ENCODE measurements at regions not wholly inside any gene's neighbourhood (a gene's known extent, or its start where the extent isn't known, plus 50 kb on each side); places are given as distances from the start of the nearest gene placed in this dataset.

DNA sequence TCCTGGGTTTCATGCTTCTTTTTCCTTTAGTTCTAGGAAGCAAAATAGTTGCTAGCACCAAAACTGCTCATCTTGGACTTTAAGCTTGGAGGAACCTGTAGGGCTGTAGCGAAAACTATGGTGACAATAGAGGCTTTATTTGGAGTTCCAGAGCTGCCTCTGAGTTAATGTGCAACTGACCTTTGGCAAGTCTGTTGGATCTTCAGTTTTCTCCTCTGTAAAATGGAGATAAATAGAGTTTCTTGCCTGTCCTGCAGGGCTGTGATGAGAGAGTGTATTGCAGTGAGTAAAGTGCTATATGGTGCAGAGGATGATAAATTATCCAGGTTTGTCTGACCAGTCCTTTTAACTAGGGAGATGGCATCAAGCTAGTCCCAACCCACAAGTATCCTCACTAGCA lies 417.0 kb downstream of the MAN2A1 start:
- DNase-seq (ENCODE audit: low spot score), result no peak
- H2AFZ ChIP-seq, result no peak overlapping the region
- TF ChIP-seq EZH2phosphoT487 (IDR thresholded peaks at IDR 0.05; ENCODE audit: low read depth, severe bottlenecking, unreplicated experiment), result no peak
- TF ChIP-seq EZH2 (IDR thresholded peaks at IDR 0.05; ENCODE audit: borderline replicate concordance), result no peak
- TF ChIP-seq, protein P1, sequence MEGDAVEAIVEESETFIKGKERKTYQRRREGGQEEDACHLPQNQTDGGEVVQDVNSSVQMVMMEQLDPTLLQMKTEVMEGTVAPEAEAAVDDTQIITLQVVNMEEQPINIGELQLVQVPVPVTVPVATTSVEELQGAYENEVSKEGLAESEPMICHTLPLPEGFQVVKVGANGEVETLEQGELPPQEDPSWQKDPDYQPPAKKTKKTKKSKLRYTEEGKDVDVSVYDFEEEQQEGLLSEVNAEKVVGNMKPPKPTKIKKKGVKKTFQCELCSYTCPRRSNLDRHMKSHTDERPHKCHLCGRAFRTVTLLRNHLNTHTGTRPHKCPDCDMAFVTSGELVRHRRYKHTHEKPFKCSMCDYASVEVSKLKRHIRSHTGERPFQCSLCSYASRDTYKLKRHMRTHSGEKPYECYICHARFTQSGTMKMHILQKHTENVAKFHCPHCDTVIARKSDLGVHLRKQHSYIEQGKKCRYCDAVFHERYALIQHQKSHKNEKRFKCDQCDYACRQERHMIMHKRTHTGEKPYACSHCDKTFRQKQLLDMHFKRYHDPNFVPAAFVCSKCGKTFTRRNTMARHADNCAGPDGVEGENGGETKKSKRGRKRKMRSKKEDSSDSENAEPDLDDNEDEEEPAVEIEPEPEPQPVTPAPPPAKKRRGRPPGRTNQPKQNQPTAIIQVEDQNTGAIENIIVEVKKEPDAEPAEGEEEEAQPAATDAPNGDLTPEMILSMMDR (IDR thresholded peaks at IDR 0.05; ENCODE audit: poor library complexity), result no peak
- no peaks in the 10 kb centered on the region for H4K20me1 ChIP-seq (ENCODE audit: insufficient read depth, poor library complexity, severe bottlenecking)
- H3K27ac ChIP-seq, result no peak overlapping the region
- no peaks in the 10 kb centered on the region for H3K79me2 ChIP-seq
- no peaks in the 10 kb centered on the region for H3K27me3 ChIP-seq
- H3K9me2 ChIP-seq (replicated peaks; ENCODE audit: insufficient read depth), result no peaks in the 10 kb centered on the region
- peaks cover 14% of the 10 kb centered on the region for H3K4me1 ChIP-seq (ENCODE audit: insufficient read depth)
- 59% methylated on average over 1 of the region's 1 CpG for WGBS (ENCODE audit: low lambda C conversion rate, missing lambda C conversion rate)
- H3K4me3 ChIP-seq, result no peak overlapping the region
- no peaks in the 10 kb centered on the region for H3K9me3 ChIP-seq (ENCODE audit: low read depth)
- H3K4me2 ChIP-seq, result peak overlapping the region; percentile 24
- H3K36me3 ChIP-seq (replicated peaks; ENCODE audit: insufficient read depth, low read depth), result no peaks in the 10 kb centered on the region

DNA sequence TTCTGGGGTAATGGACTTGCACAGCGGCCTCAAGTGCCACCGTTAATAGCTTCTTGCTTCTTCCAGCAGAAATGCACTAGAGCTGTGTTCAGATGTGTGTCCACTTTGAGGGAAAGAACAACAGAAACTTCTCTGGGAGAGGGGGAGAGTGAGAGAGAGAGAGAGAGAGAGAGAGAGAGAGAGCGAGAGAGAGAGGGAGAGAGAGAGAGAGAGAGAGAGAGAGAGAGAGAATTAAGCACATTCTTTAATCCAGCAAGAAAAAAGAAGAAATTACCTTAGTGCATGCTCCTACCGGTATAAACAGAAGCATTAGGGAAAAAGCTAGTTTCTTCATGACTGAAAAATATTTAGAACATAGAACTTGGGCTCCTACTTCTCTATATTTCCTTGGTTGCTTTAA lies 418.8 kb downstream of the MAN2A1 start:
- Histone ChIP-seq H2AFZ (no peak overlapping the region), H3K79me2 (no peaks in the 10 kb centered on the region), H3K9me2 (replicated peaks; ENCODE audit: insufficient read depth) (no peaks in the 10 kb centered on the region), H3K27me3 (no peaks in the 10 kb centered on the region), H3K36me3 (replicated peaks; ENCODE audit: insufficient read depth, low read depth) (no peaks in the 10 kb centered on the region), H3K4me3 (no peak overlapping the region), H3K4me1 (ENCODE audit: insufficient read depth) (peaks cover 14% of the 10 kb centered on the region), H3K4me2 (no peak overlapping the region), H4K20me1 (ENCODE audit: insufficient read depth, poor library complexity, severe bottlenecking) (no peaks in the 10 kb centered on the region), H3K9me3 (ENCODE audit: low read depth) (no peaks in the 10 kb centered on the region), H3K27ac (no peak overlapping the region)
- 86% methylated on average over 3 of the region's 4 CpGs for WGBS (ENCODE audit: low lambda C conversion rate, missing lambda C conversion rate)
- TF ChIP-seq, protein P1 (IDR thresholded peaks at IDR 0.05; ENCODE audit: poor library complexity), result no peak
- TF ChIP-seq EZH2 (IDR thresholded peaks at IDR 0.05; ENCODE audit: borderline replicate concordance) (no peak), EZH2phosphoT487 (IDR thresholded peaks at IDR 0.05; ENCODE audit: low read depth, severe bottlenecking, unreplicated experiment) (no peak)
- no peak for DNase-seq (ENCODE audit: low spot score)

GRCh38 chr5:110109667-110110066 lies 419.9 kb downstream of the MAN2A1 start:
- WGBS (ENCODE audit: low lambda C conversion rate, missing lambda C conversion rate), result 71% methylated on average over 3 of the region's 3 CpGs
- no peak for DNase-seq (ENCODE audit: low spot score)
- no peak overlapping the region for H3K4me3 ChIP-seq
- H3K27ac ChIP-seq, result no peak overlapping the region
- TF ChIP-seq EZH2 (IDR thresholded peaks at IDR 0.05; ENCODE audit: borderline replicate concordance) (no peak), EZH2phosphoT487 (IDR thresholded peaks at IDR 0.05; ENCODE audit: low read depth, severe bottlenecking, unreplicated experiment) (no peak)
- TF ChIP-seq, protein P1 (IDR thresholded peaks at IDR 0.05; ENCODE audit: poor library complexity), result no peak
- H3K27me3 ChIP-seq, result no peaks in the 10 kb centered on the region
- no peaks in the 10 kb centered on the region for H3K79me2 ChIP-seq
- H3K4me2 ChIP-seq, result no peak overlapping the region
- no peaks in the 10 kb centered on the region for H3K9me3 ChIP-seq (ENCODE audit: low read depth)
- no peaks in the 10 kb centered on the region for H4K20me1 ChIP-seq (ENCODE audit: insufficient read depth, poor library complexity, severe bottlenecking)
- H3K4me1 ChIP-seq (ENCODE audit: insufficient read depth), result peaks cover 13% of the 10 kb centered on the region
- peak overlapping the region; percentile 7 for H2AFZ ChIP-seq
- no peaks in the 10 kb centered on the region for H3K36me3 ChIP-seq (replicated peaks; ENCODE audit: insufficient read depth, low read depth)
- H3K9me2 ChIP-seq (replicated peaks; ENCODE audit: insufficient read depth), result no peaks in the 10 kb centered on the region

- Histone ChIP-seq H3K27ac (no peak overlapping the region), H4K20me1 (ENCODE audit: insufficient read depth, poor library complexity, severe bottlenecking) (no peaks in the 10 kb centered on the region), H3K36me3 (replicated peaks; ENCODE audit: insufficient read depth, low read depth) (no peaks in the 10 kb centered on the region), H3K4me3 (no peak overlapping the region), H3K27me3 (no peaks in the 10 kb centered on the region), H3K9me3 (ENCODE audit: low read depth) (no peaks in the 10 kb centered on the region), H2AFZ (no peak overlapping the region), H3K79me2 (no peaks in the 10 kb centered on the region), H3K9me2 (replicated peaks; ENCODE audit: insufficient read depth) (no peaks in the 10 kb centered on the region), H3K4me1 (ENCODE audit: insufficient read depth) (no peaks in the 10 kb centered on the region), H3K4me2 (no peak overlapping the region)
- TF ChIP-seq EZH2 (IDR thresholded peaks at IDR 0.05; ENCODE audit: borderline replicate concordance), result no peak
- TF ChIP-seq EZH2phosphoT487 (IDR thresholded peaks at IDR 0.05; ENCODE audit: low read depth, severe bottlenecking, unreplicated experiment), result no peak
- TF ChIP-seq, protein P1 (IDR thresholded peaks at IDR 0.05; ENCODE audit: poor library complexity), result no peak
- no peak for DNase-seq (ENCODE audit: low spot score)
Observed at GRCh38 chr5:110112348-110112747, 422.6 kb downstream of the MAN2A1 start.

Measured in hepatocyte (in vitro differentiated cells).